Sigmoid colon (tissue), 6 donors: ENCODE measurements at regions not wholly inside any gene's neighbourhood (a gene's known extent, or its start where the extent isn't known, plus 50 kb on each side); places are given as distances from the start of the nearest gene placed in this dataset.
A peak's percentile ranks its signal among the peaks of the same experiment; 100 is the strongest.

Source experiments
- DNase-seq: peaks from one replicate; pipeline ENCODE4 v3.0.0-alpha.2; 2019
- H3K27ac ChIP-seq, 4 donors: fragments of 200-600 bp; sonication (generic); one replicate each; pipeline ENCODE4 v1.5.1; 2016 to 2019; ENCODE audit warnings: mild to moderate bottlenecking in 1 of 4
- H3K27me3 ChIP-seq, 3 donors: fragments of 200-600 bp; sonication (generic); one replicate each; pipeline ENCODE4 v1.5.1; 2019; ENCODE audit warnings: mild to moderate bottlenecking in 1 of 3
- H3K36me3 ChIP-seq, 4 donors: fragments of 200-600 bp; sonication (generic); one replicate each; pipeline ENCODE4 v1.5.1; 2016 to 2019
- H3K4me1 ChIP-seq, 4 donors: fragments of 200-600 bp; sonication (generic); one replicate each; pipeline ENCODE4 v1.5.1; 2017 to 2019
- H3K4me3 ChIP-seq, 4 donors: fragments of 200-600 bp; sonication (generic); one replicate each; pipeline ENCODE4 v1.5.1; 2017 to 2019; ENCODE audit warnings: mild to moderate bottlenecking in 2 of 4, moderate library complexity in 1 of 4
- H3K9me3 ChIP-seq, 4 donors: fragments of 200-600 bp in 3 of 4; sonication (generic) in 3 of 4; one replicate each; pipeline versions ENCODE4 v1.5.1 to v1.6.1; 2013 to 2019
- CTCF ChIP-seq, 4 experiments: fragments of 450-650 bp in 3 of 4; fragments of 200-600 bp in 1 of 4; IDR thresholded peaks; one replicate each; pipeline ENCODE4 v1.5.1; 2016 to 2019; ENCODE audit warnings: antibody characterized with exemption in 4 of 4, mild to moderate bottlenecking in 3 of 4, moderate library complexity in 2 of 4
- EP300 ChIP-seq, 4 donors: sonication (generic); formaldehyde crosslinking; IDR thresholded peaks; one replicate each; pipeline ENCODE4 v1.6.1; 2017; ENCODE audit warnings: antibody characterized with exemption in 4 of 4
- POLR2A ChIP-seq, 2 donors: fragments of 450-650 bp; IDR thresholded peaks; one replicate each; pipeline ENCODE4 v1.6.1; 2016; ENCODE audit warnings: antibody characterized with exemption in 2 of 2, mild to moderate bottlenecking in 2 of 2, moderate library complexity in 2 of 2
- POLR2AphosphoS5 ChIP-seq, 4 donors: sonication (generic); formaldehyde crosslinking; IDR thresholded peaks; one replicate each; pipeline ENCODE4 v1.6.1; 2017; ENCODE audit warnings: antibody characterized with exemption in 4 of 4
- WGBS, 2 donors: extraction: QIAGEN DNeasy Blood & Tissue Kit; methylation state at CpG; one replicate each; pipeline ENCODE4 v1.1.7; 2013; 5-methylcytosine and 5-hydroxymethylcytosine counted together
- intact Hi-C: fragments of 100-400 bp; cut with DNase I; formaldehyde crosslinking; loops from one replicate; pipeline ENCODE4 v1.15.1; 2023
- donor health status: healthy with polysubstance abuse.
- donor health status: healthy.

GRCh38 chr11:69545976-69546617, 64.6 kb downstream of the LINC01488 start:
- Histone ChIP-seq H3K36me3 (no peaks in the 10 kb centered on the region), H3K9me3 (peaks cover 0 to 16% (median 4%) of the 10 kb centered on the region in 4 donors), H3K4me1 (no peaks in the 10 kb centered on the region), H3K27ac (no peak overlapping the region), H3K27me3 (no peaks in the 10 kb centered on the region), H3K4me3 (no peak overlapping the region)
- TF ChIP-seq CTCF (IDR thresholded peaks at IDR 0.05) (no peak), POLR2A (IDR thresholded peaks at IDR 0.05) (no peak), EP300 (IDR thresholded peaks at IDR 0.05) (no peak), POLR2AphosphoS5 (IDR thresholded peaks at IDR 0.05) (no peak)
- 88 to 89% methylated on average over 18 of the region's 18 CpGs for WGBS, 2 donors
- peak; percentile 58 for DNase-seq
- intact Hi-C loops, result no loop called here

GRCh38 chr11:69546735-69547370, 65.4 kb downstream of the LINC01488 start:
- DNase-seq, result peak; percentile 8
- Histone ChIP-seq H3K36me3 (no peaks in the 10 kb centered on the region), H3K9me3 (peaks cover 0 to 20% (median 4%) of the 10 kb centered on the region in 4 donors), H3K27me3 (no peaks in the 10 kb centered on the region), H3K4me3 (no peak overlapping the region), H3K27ac (no peak overlapping the region), H3K4me1 (no peaks in the 10 kb centered on the region)
- 77% methylated on average over 16 of the region's 16 CpGs for WGBS, 2 donors
- TF ChIP-seq POLR2AphosphoS5 (IDR thresholded peaks at IDR 0.05) (no peak), CTCF (IDR thresholded peaks at IDR 0.05) (no peak), EP300 (IDR thresholded peaks at IDR 0.05) (no peak)
- intact Hi-C loops, result no loop called here

GRCh38 chr11:69550846-69551245, 69.4 kb downstream of the LINC01488 start:
- WGBS, 2 donors, result 76 to 83% methylated on average over 1 of the region's 1 CpG
- Histone ChIP-seq H3K9me3 (peaks cover 0 to 20% (median 4%) of the 10 kb centered on the region in 4 donors), H3K27ac (no peak overlapping the region), H3K27me3 (no peaks in the 10 kb centered on the region), H3K4me3 (no peak overlapping the region), H3K36me3 (no peaks in the 10 kb centered on the region), H3K4me1 (no peaks in the 10 kb centered on the region)
- intact Hi-C loops, result no loop called here
- TF ChIP-seq POLR2AphosphoS5 (IDR thresholded peaks at IDR 0.05), result no peak
- no peak for TF ChIP-seq CTCF (IDR thresholded peaks at IDR 0.05)
- TF ChIP-seq EP300 (IDR thresholded peaks at IDR 0.05), result no peak
- no peak for TF ChIP-seq POLR2A (IDR thresholded peaks at IDR 0.05)
- DNase-seq, result no peak

- TF ChIP-seq EP300 (IDR thresholded peaks at IDR 0.05), result no peak
- no peak for TF ChIP-seq POLR2AphosphoS5 (IDR thresholded peaks at IDR 0.05)
- no peak for TF ChIP-seq POLR2A (IDR thresholded peaks at IDR 0.05)
- TF ChIP-seq CTCF (IDR thresholded peaks at IDR 0.05), result no peak
- intact Hi-C loops, result no loop called here
- no peaks in the 10 kb centered on the region for H3K27me3 ChIP-seq
- H3K9me3 ChIP-seq, result peaks cover 0 to 20% (median 4%) of the 10 kb centered on the region in 4 donors
- H3K4me1 ChIP-seq, result no peaks in the 10 kb centered on the region
- H3K4me3 ChIP-seq, result no peak overlapping the region
- 36 to 77% methylated on average over 5 of the region's 5 CpGs for WGBS, 2 donors
- DNase-seq, result peak; percentile 7
- no peaks in the 10 kb centered on the region for H3K36me3 ChIP-seq
- no peak overlapping the region for H3K27ac ChIP-seq
Measured at GRCh38 chr11:69551963-69552362, 70.5 kb downstream of the LINC01488 start.
